GM18520 (cell line): ENCODE measurements at regions not wholly inside any gene's neighbourhood (a gene's known extent, or its start where the extent isn't known, plus 50 kb on each side); places are given as distances from the start of the nearest gene placed in this dataset.
A peak's percentile ranks its signal among the peaks of the same experiment; 100 is the strongest.

ENCODE experiments used
- ATAC-seq: cut with Tn5 transposase; IDR thresholded peaks from one replicate; pipeline ENCODE4 v1.9.1; 2021; ENCODE audit not compliant: unreplicated experiment

DNA sequence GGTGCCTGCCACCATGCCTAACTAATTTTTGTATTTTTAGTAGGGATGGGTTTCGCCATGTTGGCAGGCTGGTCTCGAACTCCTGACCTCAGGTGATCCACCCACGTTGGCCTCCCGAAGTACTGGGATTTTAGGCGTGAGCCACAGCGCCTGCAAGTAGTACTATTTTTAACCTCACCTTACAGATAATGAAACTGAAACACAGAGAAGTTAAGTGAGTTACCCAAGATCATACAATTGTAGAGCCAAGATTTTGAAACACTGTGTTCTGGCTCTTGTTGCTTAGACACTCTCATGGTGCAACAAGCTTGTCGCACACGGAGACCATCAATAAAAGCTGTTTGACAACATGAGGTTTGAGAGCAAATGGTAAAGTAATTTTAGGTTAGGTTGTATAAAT, 159.1 kb upstream of the LMNTD1 start:
- no peak for ATAC-seq

- ATAC-seq = peak; percentile 100
Measured at GRCh38 chr12:25713264-25713663, 160.2 kb upstream of the LMNTD1 start.

GRCh38 chr12:25714198-25714984, 161.3 kb upstream of the LMNTD1 start:
- ATAC-seq = no peak

DNA sequence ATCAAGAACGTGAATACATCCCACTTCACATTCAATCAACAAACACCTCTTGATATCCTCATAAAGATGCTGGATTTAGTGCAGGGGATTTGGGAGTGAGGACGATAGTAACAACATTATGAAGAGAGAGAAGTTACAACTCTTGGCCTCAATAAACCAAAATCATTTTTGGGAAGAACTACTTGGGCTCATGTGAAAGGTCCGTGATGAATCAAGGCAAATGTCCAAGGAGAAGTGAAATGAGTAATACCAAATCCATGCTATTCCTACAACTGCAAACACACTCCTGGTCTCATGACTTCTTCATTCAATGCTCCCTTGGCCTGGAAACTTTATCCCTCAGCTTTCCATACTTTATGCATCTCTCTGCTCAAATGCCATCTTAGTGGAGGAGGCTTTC, 162.0 kb upstream of the LMNTD1 start:
- no peak for ATAC-seq

GRCh38 chr12:25716842-25717241, 163.8 kb upstream of the LMNTD1 start:
- ATAC-seq = no peak

GRCh38 chr12:25717552-25717951, 164.5 kb upstream of the LMNTD1 start:
- no peak for ATAC-seq

DNA sequence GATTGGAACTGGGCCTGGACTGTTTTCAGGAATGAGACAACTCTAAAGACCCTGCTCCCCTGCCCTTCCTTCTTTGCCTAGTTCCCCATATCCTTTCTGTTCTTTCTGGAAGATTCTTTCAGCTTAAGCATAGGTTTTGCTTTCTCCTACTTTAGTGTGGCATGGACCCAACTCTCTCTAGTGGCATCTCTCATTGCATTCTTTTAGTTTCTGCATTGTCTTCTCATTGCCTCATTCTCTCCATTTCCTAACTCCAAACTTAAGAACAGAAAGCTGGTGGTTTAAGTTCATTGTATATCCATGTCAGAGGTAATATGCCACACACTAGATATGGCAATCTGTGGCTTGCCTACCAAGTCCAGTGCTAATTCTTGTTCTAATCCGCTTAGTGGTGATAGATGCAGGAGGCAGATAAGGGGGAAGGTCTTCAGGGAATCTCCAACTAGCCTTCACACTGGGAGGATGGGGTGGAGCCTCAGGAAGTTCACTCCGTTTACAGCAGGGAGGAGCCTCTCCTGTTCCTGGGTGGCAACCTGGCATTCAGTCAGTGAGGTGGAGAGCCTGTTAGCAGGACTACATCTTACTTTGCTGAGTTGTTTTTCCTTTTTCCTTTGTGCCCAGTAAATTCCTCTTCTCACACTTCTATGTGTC, 165.1 kb upstream of the LMNTD1 start:
- ATAC-seq = no peak

- no peak for ATAC-seq
Measured at GRCh38 chr12:25719505-25719904, 166.4 kb upstream of the LMNTD1 start.

GRCh38 chr12:25723336-25723735, 170.3 kb upstream of the LMNTD1 start:
- ATAC-seq = no peak

DNA sequence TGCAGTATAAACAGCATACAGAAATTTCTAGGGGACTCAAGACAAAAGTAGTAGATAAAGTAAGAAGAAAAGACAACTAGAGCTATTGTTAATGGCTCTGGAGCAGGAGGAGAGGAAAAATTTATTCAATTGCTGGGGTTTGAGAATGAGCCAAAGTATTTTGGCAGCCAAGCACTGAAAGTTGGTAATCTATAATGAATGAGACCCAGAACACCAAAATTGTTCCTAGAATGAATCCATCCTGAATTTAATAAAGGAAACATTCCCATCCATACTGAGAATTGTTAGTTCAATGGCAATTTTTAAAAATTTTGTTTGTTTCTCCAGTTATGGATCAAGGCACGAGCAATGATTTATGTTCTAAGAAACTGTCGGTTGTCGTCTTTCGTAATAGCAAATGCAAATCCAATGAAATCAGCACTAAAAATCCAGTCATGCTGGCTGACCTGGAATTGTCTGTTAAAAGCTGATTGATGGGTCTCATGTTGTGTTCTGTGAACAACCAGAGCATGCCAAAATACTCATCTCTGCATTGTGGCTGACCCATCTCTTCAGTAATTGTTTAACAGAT, 170.9 kb upstream of the LMNTD1 start:
- ATAC-seq = no peak

- no peak for ATAC-seq
Measured at GRCh38 chr12:25725470-25725869, 172.4 kb upstream of the LMNTD1 start.

- ATAC-seq = no peak
Measured at GRCh38 chr12:25725931-25726330, 172.8 kb upstream of the LMNTD1 start.

DNA sequence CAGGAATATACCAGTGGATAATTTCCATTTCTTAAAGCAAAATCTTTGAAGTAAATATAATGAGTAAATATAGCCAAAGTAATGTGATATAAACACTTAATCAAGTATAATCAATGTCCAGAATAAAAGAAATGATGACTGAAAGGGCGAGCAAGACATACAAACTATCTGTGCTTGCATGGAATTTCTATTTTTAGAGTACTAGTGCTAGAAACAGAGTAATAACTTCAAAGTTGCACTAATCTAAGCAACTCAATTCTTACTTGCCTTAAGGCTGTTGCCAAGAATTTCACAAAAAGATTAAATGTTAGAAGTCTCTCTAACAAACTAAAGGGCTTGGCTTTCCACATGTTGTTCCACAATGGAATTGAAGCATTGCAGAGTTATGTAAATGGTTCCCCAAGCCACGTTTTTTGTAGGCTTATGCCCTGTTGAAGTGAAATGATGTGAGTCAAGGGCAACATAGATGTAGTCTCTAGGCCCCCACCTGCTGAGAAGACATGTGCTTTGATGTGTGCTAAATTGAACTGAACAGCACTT, 175.0 kb upstream of the LMNTD1 start:
- no peak for ATAC-seq

DNA sequence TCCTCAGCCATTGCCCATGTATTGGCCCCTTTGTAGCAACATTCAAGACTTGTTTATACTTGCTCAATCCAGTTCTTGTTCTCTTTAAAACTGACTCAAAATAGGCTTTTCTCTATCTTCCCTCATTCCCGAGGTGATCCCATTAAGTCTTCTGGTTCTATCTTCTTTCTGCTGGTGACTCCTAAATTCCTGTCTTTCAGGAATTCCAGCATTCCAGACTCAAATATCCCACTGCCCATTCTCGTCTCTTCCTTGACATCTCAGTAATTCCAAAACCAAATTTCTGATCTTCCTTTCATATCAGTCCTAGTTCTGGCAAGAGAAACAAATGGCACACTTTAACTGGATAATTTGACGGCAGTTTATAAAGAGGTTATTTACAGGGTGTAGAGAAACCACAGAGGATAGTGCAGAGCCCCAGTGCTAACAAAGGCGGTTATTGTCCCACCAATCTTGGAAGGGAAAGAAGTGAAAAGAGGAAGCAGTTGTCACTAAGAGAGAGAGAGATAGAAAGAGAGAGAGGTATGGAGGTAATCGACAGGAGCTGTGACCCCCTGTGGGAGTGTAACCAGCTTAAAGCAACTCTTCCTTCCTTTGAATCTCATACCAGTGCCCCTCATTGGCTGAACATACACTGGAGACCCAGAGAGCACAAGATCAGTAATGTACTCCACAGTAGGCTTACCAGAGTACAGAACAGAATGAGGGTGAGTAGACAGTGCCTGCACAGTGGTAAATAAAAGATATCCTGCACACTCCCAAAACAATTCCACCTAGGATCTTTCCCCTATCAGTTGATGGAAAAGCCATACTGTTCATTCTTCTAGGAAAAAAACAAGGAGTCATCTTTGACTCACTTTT, 177.6 kb upstream of the LMNTD1 start:
- no peak for ATAC-seq

DNA sequence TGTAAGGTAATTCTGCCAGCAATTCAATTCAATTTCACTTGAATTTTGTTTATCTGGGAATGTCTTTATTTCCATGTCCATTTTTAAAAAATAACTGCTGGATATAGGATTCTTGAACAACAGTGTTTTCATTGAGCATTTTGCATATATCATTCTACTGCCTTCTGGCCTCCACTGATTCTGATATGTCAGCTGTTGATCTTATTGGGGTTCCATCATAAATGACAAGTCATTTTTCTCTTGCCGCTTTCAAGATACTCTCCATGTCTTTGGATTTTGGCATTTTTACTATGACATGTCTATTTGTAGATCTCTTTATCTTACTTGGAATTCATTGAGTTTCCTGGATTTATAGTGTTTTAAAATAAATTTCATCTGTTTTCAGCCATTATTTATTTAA, 180.5 kb upstream of the LMNTD1 start:
- no peak for ATAC-seq

DNA sequence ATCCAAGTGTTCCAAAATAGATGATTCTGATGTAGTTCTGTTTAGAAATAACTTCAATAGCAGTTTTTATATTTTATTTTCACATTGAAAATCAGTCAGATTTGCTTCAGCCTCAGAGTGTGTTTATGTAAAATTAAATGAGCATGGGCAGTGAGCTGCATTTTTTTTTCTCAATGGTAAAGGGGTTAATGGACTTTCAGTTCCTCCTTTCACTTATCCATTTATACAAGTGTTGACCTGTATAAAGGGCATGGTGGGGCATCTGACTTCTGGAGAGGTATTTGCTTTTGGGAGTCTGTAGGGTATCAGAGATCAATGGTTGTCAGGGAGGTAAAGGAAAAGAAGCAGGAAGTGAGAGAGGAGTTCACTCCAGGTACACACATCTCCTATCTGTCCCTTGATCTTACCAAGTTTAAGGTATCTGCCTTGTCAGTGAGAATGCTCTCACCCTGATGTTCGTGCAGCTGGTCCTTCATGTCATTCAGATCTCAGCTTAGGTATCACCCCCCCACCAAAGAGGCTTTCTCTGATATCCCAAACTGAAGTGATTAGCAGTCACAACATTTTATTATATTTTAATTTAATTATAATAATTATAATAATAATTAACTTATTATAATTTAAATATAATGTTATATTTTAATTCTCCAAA, 181.6 kb upstream of the LMNTD1 start:
- no peak for ATAC-seq

DNA sequence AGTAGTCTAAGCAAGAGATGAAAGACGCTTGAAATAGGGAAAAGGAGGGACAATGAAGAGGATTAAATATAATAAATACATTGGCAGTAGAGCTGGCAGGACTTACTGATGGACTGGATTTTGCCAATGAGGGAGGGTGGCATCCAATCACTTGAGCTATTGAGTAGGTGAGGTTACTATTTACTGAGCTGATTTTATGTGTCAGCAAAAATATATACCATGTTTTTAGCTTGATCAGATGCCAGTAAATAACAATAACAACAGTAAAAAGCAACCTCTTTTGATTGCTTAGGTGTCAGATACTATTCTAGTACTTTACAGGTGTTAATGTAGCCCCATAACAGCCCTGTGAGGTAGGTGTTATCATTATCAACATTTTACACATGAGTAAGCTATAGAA, 187.5 kb upstream of the LMNTD1 start:
- no peak for ATAC-seq

- no peak for ATAC-seq
Measured at GRCh38 chr12:25741917-25742316, 188.8 kb upstream of the LMNTD1 start.

DNA sequence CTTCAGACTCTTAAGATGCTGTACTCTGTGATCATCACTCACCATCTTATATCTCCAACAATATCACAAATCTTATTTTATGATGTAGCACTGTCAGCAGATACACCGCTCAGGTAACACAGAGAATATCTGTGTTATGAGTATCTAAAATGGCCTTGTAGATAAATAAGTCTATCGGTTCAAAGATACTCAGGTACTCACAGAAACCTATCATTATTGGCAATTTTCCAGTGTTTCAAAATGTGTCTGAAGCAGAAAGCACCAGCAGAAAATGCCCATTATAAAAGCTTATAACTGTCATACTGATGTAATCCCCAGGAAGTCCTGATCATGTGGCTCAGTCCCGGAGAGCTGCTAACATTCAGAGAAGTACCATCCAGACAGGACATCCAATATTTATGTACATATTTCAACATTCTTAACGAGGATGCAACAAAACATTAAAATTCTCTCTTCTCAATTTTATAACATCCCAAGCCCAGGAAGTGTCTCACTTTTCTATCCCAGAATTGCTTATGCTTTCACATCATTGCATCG, 190.7 kb upstream of the LMNTD1 start:
- no peak for ATAC-seq

- ATAC-seq = no peak
Measured at GRCh38 chr12:25744313-25744712, 191.2 kb upstream of the LMNTD1 start.
